ENCODE measurements at regions not wholly inside any gene's neighbourhood (a gene's known extent, or its start where the extent isn't known, plus 50 kb on each side); places are given as distances from the start of the nearest gene placed in this dataset.

GRCh38 chr7:52830801-52831200 lies 204.6 kb upstream of the POM121L12 start:
- no peak for TF ChIP-seq CTCF (IDR thresholded peaks at IDR 0.05; ENCODE audit: insufficient read depth, low read depth, low read length, missing control alignments)
- no peak for DNase-seq (ENCODE audit: low read depth)
- H3K4me3 ChIP-seq (ENCODE audit: low read length), result no peak overlapping the region

- no peak for DNase-seq (ENCODE audit: low read depth)
- TF ChIP-seq CTCF (IDR thresholded peaks at IDR 0.05; ENCODE audit: insufficient read depth, low read depth, low read length, missing control alignments), result no peak
- no peak overlapping the region for H3K4me3 ChIP-seq (ENCODE audit: low read length)
These were observed 208.7 kb upstream of the POM121L12 start for GRCh38 chr7:52826515-52827265.

- TF ChIP-seq CTCF (IDR thresholded peaks at IDR 0.05; ENCODE audit: insufficient read depth, low read depth, low read length, missing control alignments), result no peak
- no peak for DNase-seq (ENCODE audit: low read depth)
- no peak overlapping the region for H3K4me3 ChIP-seq (ENCODE audit: low read length)
These were observed 209.8 kb upstream of the POM121L12 start for GRCh38 chr7:52825611-52826010.

- no peak for DNase-seq (ENCODE audit: low read depth)
- no peak overlapping the region for H3K4me3 ChIP-seq (ENCODE audit: low read length)
- TF ChIP-seq CTCF (IDR thresholded peaks at IDR 0.05; ENCODE audit: insufficient read depth, low read depth, low read length, missing control alignments), result no peak
These were observed 223.9 kb upstream of the POM121L12 start for GRCh38 chr7:52811537-52811936.

- no peak overlapping the region for H3K4me3 ChIP-seq (ENCODE audit: low read length)
These were observed 235.6 kb upstream of the POM121L12 start for GRCh38 chr7:52799817-52800216.

GRCh38 chr7:52797801-52798200 lies 237.6 kb upstream of the POM121L12 start:
- no peak for TF ChIP-seq CTCF (IDR thresholded peaks at IDR 0.05; ENCODE audit: insufficient read depth, low read depth, low read length, missing control alignments)
- no peak for DNase-seq (ENCODE audit: low read depth)
- H3K4me3 ChIP-seq (ENCODE audit: low read length), result no peak overlapping the region

More at GRCh38 chr7:52799817-52800216, 235.6 kb upstream of the POM121L12 start:
- no peak for DNase-seq (ENCODE audit: low read depth)
- TF ChIP-seq CTCF (IDR thresholded peaks at IDR 0.05; ENCODE audit: insufficient read depth, low read depth, low read length, missing control alignments), result no peak

- no peak overlapping the region for H3K4me3 ChIP-seq (ENCODE audit: low read length)
- TF ChIP-seq CTCF (IDR thresholded peaks at IDR 0.05; ENCODE audit: insufficient read depth, low read depth, low read length, missing control alignments), result no peak
- DNase-seq (ENCODE audit: low read depth), result no peak
These were observed 240.8 kb upstream of the POM121L12 start for GRCh38 chr7:52794621-52795020.

All from epithelial cell of esophagus (primary cell).